ENCODE measurements at regions not wholly inside any gene's neighbourhood (a gene's known extent, or its start where the extent isn't known, plus 50 kb on each side); places are given as distances from the start of the nearest gene placed in this dataset.

- no peak overlapping the region for H3K4me3 ChIP-seq
- TF ChIP-seq CTCF (IDR thresholded peaks at IDR 0.05): no peak
- H3K36me3 ChIP-seq: no peaks in the 10 kb centered on the region
- no peak for DNase-seq
- no peak overlapping the region for H3K27ac ChIP-seq
- H3K27me3 ChIP-seq: no peaks in the 10 kb centered on the region
- ATAC-seq: no peak
- no peaks in the 10 kb centered on the region for H3K4me1 ChIP-seq
- no peaks in the 10 kb centered on the region for H3K9me3 ChIP-seq
- intact Hi-C loops (cut with DNase I): no loop called here
Observed at GRCh38 chr10:106198275-106198674, 966.2 kb downstream of the SORCS1 start.

GRCh38 chr10:106189292-106189691 lies 975.2 kb downstream of the SORCS1 start:
- no peak for DNase-seq
- Histone ChIP-seq H3K4me3 (no peak overlapping the region), H3K36me3 (no peaks in the 10 kb centered on the region), H3K27ac (no peak overlapping the region), H3K4me1 (no peaks in the 10 kb centered on the region), H3K27me3 (no peaks in the 10 kb centered on the region), H3K9me3 (no peaks in the 10 kb centered on the region)
- peak; percentile 51 for ATAC-seq
- peak; percentile 36 for TF ChIP-seq CTCF (IDR thresholded peaks at IDR 0.05)
- intact Hi-C loops (cut with DNase I): no loop called here

- Histone ChIP-seq H3K9me3 (no peaks in the 10 kb centered on the region), H3K4me1 (no peaks in the 10 kb centered on the region), H3K4me3 (no peak overlapping the region), H3K27ac (no peak overlapping the region), H3K27me3 (no peaks in the 10 kb centered on the region), H3K36me3 (no peaks in the 10 kb centered on the region)
- intact Hi-C loops (cut with DNase I): no loop called here
- DNase-seq (no peak), ATAC-seq (no peak)
- no peak for TF ChIP-seq CTCF (IDR thresholded peaks at IDR 0.05)
Observed at GRCh38 chr10:106185951-106186350, 978.6 kb downstream of the SORCS1 start.

GRCh38 chr10:106183041-106183440 lies 981.5 kb downstream of the SORCS1 start:
- no peak overlapping the region for H3K4me3 ChIP-seq
- H3K4me1 ChIP-seq: no peaks in the 10 kb centered on the region
- intact Hi-C loops (cut with DNase I): no loop called here
- DNase-seq: no peak
- TF ChIP-seq CTCF (IDR thresholded peaks at IDR 0.05): no peak
- no peaks in the 10 kb centered on the region for H3K27me3 ChIP-seq
- no peaks in the 10 kb centered on the region for H3K9me3 ChIP-seq
- no peak overlapping the region for H3K27ac ChIP-seq
- ATAC-seq: no peak
- no peaks in the 10 kb centered on the region for H3K36me3 ChIP-seq

GRCh38 chr10:106182542-106182941 lies 982.0 kb downstream of the SORCS1 start:
- DNase-seq (no peak), ATAC-seq (no peak)
- no peaks in the 10 kb centered on the region for H3K27me3 ChIP-seq
- no peak for TF ChIP-seq CTCF (IDR thresholded peaks at IDR 0.05)
- intact Hi-C loops (cut with DNase I): no loop called here
- H3K9me3 ChIP-seq: no peaks in the 10 kb centered on the region
- no peak overlapping the region for H3K4me3 ChIP-seq
- H3K27ac ChIP-seq: no peak overlapping the region
- no peaks in the 10 kb centered on the region for H3K4me1 ChIP-seq
- no peaks in the 10 kb centered on the region for H3K36me3 ChIP-seq

- no peak for ATAC-seq
- intact Hi-C loops (cut with DNase I): no loop called here
- no peak for DNase-seq
- TF ChIP-seq CTCF (IDR thresholded peaks at IDR 0.05): no peak
- Histone ChIP-seq H3K36me3 (no peaks in the 10 kb centered on the region), H3K4me3 (no peak overlapping the region), H3K27me3 (no peaks in the 10 kb centered on the region), H3K9me3 (no peaks in the 10 kb centered on the region), H3K4me1 (no peaks in the 10 kb centered on the region), H3K27ac (no peak overlapping the region)
Observed at GRCh38 chr10:106181501-106181900, 983.0 kb downstream of the SORCS1 start.
